SK-N-SH (cell line): ENCODE measurements at regions not wholly inside any gene's neighbourhood (a gene's known extent, or its start where the extent isn't known, plus 50 kb on each side); places are given as distances from the start of the nearest gene placed in this dataset.

ENCODE experiments used
- CTCF ChIA-PET: fragments of 300-600, 350-600 bp; formaldehyde crosslinking; extraction: SDS; loops from one replicate; lab custom pipeline; 2021; lab: Yijun Ruan, JAX
- POLR2A ChIA-PET: fragments of 350-600 bp; sonication (Branson Sonifier 250); formaldehyde crosslinking; extraction: SDS; loops from one replicate; lab custom pipeline; 2020; ENCODE audit warnings: antibody characterized with exemption, inconsistent platforms; lab: Yijun Ruan, JAX
- DNase-seq: peaks from one replicate; pipeline ENCODE4 v3.0.0; 2012
- H2AFZ ChIP-seq: fragments of 200-600 bp; sonication (generic); 2 replicates; pipeline ENCODE4 v1.8.1; 2016; ENCODE audit warnings: antibody characterized with exemption, mild to moderate bottlenecking, low read depth
- H3F3A ChIP-seq: fragments of 200-600 bp; sonication (generic); replicated peaks from 2 replicates; pipeline ENCODE3; 2016; ENCODE audit warnings: antibody characterized with exemption, mild to moderate bottlenecking; ENCODE audit not compliant: insufficient read depth
- H3K27ac ChIP-seq, 2 experiments: fragments of 200-500 bp in 1 of 2; fragments of 200-600 bp in 1 of 2; sonication (Bioruptor generic) in 1 of 2; sonication (generic), shearing (Covaris generic) in 1 of 2; 2 replicates each; pipeline versions ENCODE4 v1.5.1 to v1.6.1; 2014 to 2016; ENCODE audit warnings: low read depth in 2 of 2, inconsistent platforms in 1 of 2, low read length in 1 of 2, mild to moderate bottlenecking in 1 of 2, mixed read lengths in 1 of 2
- H3K27me3 ChIP-seq: fragments of 200-600 bp; sonication (generic), shearing (Covaris generic); 2 replicates; pipeline ENCODE4 v1.6.1; 2016; ENCODE audit warnings: mixed run types; ENCODE audit not compliant: insufficient read depth
- H3K36me3 ChIP-seq, 2 experiments: fragments of 200-500 bp in 1 of 2; fragments of 200-600 bp in 1 of 2; sonication (Bioruptor generic) in 1 of 2; sonication (generic) in 1 of 2; replicated peaks in 1 of 2; 2 replicates each; pipeline versions ENCODE3 to v1.5.1; 2014 to 2016; ENCODE audit warnings: low read length in 1 of 2, mild to moderate bottlenecking in 1 of 2; ENCODE audit not compliant: insufficient read depth in 2 of 2, control insufficient read depth in 1 of 2
- H3K4me1 ChIP-seq, 2 experiments: fragments of 200-500 bp in 1 of 2; fragments of 200-600 bp in 1 of 2; sonication (Bioruptor generic) in 1 of 2; sonication (generic), shearing (Covaris generic) in 1 of 2; 2 replicates each; pipeline versions ENCODE4 v1.5.1 to v1.6.1; 2014 to 2016; ENCODE audit warnings: low read depth in 1 of 2, low read length in 1 of 2, mixed run types in 1 of 2; ENCODE audit not compliant: insufficient read depth in 2 of 2, control insufficient read depth in 1 of 2
- H3K4me2 ChIP-seq: fragments of 200-600 bp; sonication (generic), shearing (Covaris generic); 2 replicates; pipeline ENCODE4 v1.6.1; 2017; ENCODE audit warnings: mixed run types
- H3K4me3 ChIP-seq, 2 experiments: fragments of 200-500 bp in 1 of 2; fragments of 200-600 bp in 1 of 2; sonication (Bioruptor generic) in 1 of 2; sonication (generic), shearing (Covaris generic) in 1 of 2; 2 replicates each; pipeline versions ENCODE4 v1.5.1 to v1.8.1; 2014 to 2016; ENCODE audit warnings: low read depth in 2 of 2, inconsistent platforms in 1 of 2, low read length in 1 of 2, mild to moderate bottlenecking in 1 of 2, mixed read lengths in 1 of 2, moderate library complexity in 1 of 2
- H3K79me2 ChIP-seq: fragments of 200-600 bp; sonication (generic); 2 replicates; pipeline ENCODE4 v1.8.1; 2017; ENCODE audit warnings: mild to moderate bottlenecking; ENCODE audit not compliant: insufficient read depth
- H3K9ac ChIP-seq: fragments of 200-600 bp; sonication (generic); 2 replicates; pipeline ENCODE4 v1.6.1; 2017; ENCODE audit warnings: mixed run types
- H3K9me2 ChIP-seq: fragments of 200-600 bp; sonication (generic); 2 replicates; pipeline ENCODE4 v1.6.1; 2017; ENCODE audit warnings: mixed run types
- H3K9me3 ChIP-seq: fragments of 200-600 bp; sonication (generic); 2 replicates; pipeline ENCODE4 v1.6.1; 2017; ENCODE audit warnings: mixed run types, mild to moderate bottlenecking, moderate library complexity
- H4K20me1 ChIP-seq: fragments of 200-600 bp; sonication (generic); 2 replicates; pipeline ENCODE4 v1.6.1; 2017; ENCODE audit warnings: mild to moderate bottlenecking, mixed run types; ENCODE audit not compliant: insufficient read depth
- EP300 ChIP-seq, 2 experiments: IDR thresholded peaks; 2 replicates each; pipeline versions ENCODE4 v1.4.0 to v1.6.1; 2012; ENCODE audit warnings: borderline replicate concordance in 1 of 2, low read depth in 1 of 2, low read length in 1 of 2
- REST ChIP-seq: IDR thresholded peaks from 2 replicates; pipeline ENCODE4 v1.6.1; 2012; ENCODE audit warnings: mild to moderate bottlenecking, low read depth, low read length, moderate library complexity
- WGBS: methylation state at CpG from one replicate; pipeline ENCODE4 v1.1.6; 2017; ENCODE audit warnings: low lambda C conversion rate; 5-methylcytosine and 5-hydroxymethylcytosine counted together
- TF ChIP-seq, protein P1 (sequence below): fragments of 150-350 bp; IDR thresholded peaks from 2 replicates; pipeline ENCODE4 v1.6.1; 2016; ENCODE audit warnings: mild to moderate bottlenecking, low read depth, low read length
- TF ChIP-seq, protein P2 (sequence below): IDR thresholded peaks from 2 replicates; pipeline ENCODE4 v1.4.0; 2012; ENCODE audit warnings: low read depth, borderline replicate concordance

DNA sequence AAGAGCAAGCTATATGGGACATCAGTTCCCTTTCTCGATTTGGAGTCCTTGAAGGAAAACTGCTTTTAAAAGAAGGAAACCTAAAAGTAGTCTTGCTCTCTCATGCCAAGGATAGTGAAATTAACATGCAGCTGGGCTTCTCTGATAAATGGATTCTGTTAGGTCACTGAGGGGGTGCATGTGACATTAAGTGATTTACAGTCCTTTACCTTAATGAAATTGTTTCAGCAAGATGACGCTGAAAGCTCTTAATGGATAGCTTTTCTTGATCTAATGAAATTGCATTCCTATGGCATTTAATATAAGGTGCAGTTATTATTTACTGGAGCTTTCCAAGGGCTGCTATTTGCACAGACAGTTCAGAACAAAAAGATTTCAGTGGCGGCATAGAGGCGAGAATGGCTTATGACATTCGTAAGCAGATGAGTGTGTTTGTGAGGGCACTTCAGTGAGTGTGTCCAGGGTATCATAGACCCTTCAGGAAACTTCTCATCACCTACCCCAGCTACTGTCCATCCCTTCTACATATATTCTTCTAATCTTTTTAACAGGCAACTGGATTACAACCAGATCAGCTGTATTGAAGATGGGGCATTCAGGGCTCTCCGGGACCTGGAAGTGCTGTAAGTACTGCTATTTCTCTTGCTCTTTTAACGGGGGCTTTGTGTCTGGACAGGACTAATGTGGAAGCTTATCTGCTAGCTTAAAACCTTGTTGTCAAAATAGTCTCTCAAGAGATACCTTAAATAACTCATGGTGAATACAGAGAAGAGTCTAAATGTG lies 219.9 kb upstream of the PACRGL start:
- H3F3A ChIP-seq, result no peaks in the 10 kb centered on the region
- H3K27me3 ChIP-seq, result no peaks in the 10 kb centered on the region
- no peak overlapping the region for H3K9ac ChIP-seq
- H3K36me3 ChIP-seq, result peaks cover 3 to 14% of the 10 kb centered on the region in 2 experiments
- 69% methylated on average over 7 of the region's 7 CpGs for WGBS
- CTCF ChIA-PET, result interaction anchor here (1.1 to 2.2 kb wide), 4 partner anchors 10 to 174 kb away, joined by 3 to 10 read pairs (median 7); no protein-coding TSS in a partner anchor
- POLR2A ChIA-PET, result no interaction called here
- TF ChIP-seq EP300 (IDR thresholded peaks at IDR 0.05; ENCODE audit: borderline replicate concordance in 1 of 2, low read depth in 1 of 2, low read length in 1 of 2), result peak in 1 of 2 experiments; percentile 42; a peak in 1 of 4 replicates
- TF ChIP-seq, protein P1, sequence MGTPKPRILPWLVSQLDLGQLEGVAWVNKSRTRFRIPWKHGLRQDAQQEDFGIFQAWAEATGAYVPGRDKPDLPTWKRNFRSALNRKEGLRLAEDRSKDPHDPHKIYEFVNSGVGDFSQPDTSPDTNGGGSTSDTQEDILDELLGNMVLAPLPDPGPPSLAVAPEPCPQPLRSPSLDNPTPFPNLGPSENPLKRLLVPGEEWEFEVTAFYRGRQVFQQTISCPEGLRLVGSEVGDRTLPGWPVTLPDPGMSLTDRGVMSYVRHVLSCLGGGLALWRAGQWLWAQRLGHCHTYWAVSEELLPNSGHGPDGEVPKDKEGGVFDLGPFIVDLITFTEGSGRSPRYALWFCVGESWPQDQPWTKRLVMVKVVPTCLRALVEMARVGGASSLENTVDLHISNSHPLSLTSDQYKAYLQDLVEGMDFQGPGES, result no peak
- no peak overlapping the region for H2AFZ ChIP-seq
- no peak overlapping the region for H3K27ac ChIP-seq
- no peak overlapping the region for H3K4me2 ChIP-seq
- no peaks in the 10 kb centered on the region for H3K9me3 ChIP-seq
- no peaks in the 10 kb centered on the region for H3K9me2 ChIP-seq
- no peak overlapping the region; a peak in 1 of 4 replicates for H3K4me3 ChIP-seq
- peak; percentile 9 for DNase-seq
- no peaks in the 10 kb centered on the region; the same call in 1 of the 2 replicates for H3K79me2 ChIP-seq
- H3K4me1 ChIP-seq, result peaks cover 0 to 3% of the 10 kb centered on the region in 2 experiments; a peak in 2 of 4 replicates
- peaks cover 4% of the 10 kb centered on the region for H4K20me1 ChIP-seq

- no peaks in the 10 kb centered on the region for H3K9me3 ChIP-seq
- 38% methylated on average over 1 of the region's 1 CpG for WGBS
- H3K4me1 ChIP-seq, result peaks cover 6 to 14% of the 10 kb centered on the region in 2 experiments
- no peak overlapping the region for H3K9ac ChIP-seq
- H3K79me2 ChIP-seq, result no peaks in the 10 kb centered on the region
- TF ChIP-seq, protein P2, sequence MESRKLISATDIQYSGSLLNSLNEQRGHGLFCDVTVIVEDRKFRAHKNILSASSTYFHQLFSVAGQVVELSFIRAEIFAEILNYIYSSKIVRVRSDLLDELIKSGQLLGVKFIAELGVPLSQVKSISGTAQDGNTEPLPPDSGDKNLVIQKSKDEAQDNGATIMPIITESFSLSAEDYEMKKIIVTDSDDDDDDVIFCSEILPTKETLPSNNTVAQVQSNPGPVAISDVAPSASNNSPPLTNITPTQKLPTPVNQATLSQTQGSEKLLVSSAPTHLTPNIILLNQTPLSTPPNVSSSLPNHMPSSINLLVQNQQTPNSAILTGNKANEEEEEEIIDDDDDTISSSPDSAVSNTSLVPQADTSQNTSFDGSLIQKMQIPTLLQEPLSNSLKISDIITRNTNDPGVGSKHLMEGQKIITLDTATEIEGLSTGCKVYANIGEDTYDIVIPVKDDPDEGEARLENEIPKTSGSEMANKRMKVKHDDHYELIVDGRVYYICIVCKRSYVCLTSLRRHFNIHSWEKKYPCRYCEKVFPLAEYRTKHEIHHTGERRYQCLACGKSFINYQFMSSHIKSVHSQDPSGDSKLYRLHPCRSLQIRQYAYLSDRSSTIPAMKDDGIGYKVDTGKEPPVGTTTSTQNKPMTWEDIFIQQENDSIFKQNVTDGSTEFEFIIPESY, result no peak
- TF ChIP-seq REST, result no peak
- H3K4me3 ChIP-seq, result no peak overlapping the region
- H2AFZ ChIP-seq, result no peak overlapping the region
- CTCF ChIA-PET, result no interaction called here
- no peak for DNase-seq
- no peaks in the 10 kb centered on the region for H4K20me1 ChIP-seq
- peaks cover 3 to 20% of the 10 kb centered on the region in 2 experiments for H3K36me3 ChIP-seq
- no peak overlapping the region for H3K27ac ChIP-seq
- H3F3A ChIP-seq, result peaks cover 12% of the 10 kb centered on the region
- POLR2A ChIA-PET, result no interaction called here
- H3K9me2 ChIP-seq, result no peaks in the 10 kb centered on the region
- no peaks in the 10 kb centered on the region for H3K27me3 ChIP-seq
- H3K4me2 ChIP-seq, result no peak overlapping the region
Measured at GRCh38 chr4:20483416-20483815, 216.8 kb upstream of the PACRGL start.
